Ishikawa (cell line): ENCODE measurements at regions not wholly inside any gene's neighbourhood (a gene's known extent, or its start where the extent isn't known, plus 50 kb on each side); places are given as distances from the start of the nearest gene placed in this dataset.

ENCODE experiments used
- CEBPB ChIP-seq: IDR thresholded peaks from 2 replicates; pipeline ENCODE4 v1.6.1; 2012
- CREB1 ChIP-seq: IDR thresholded peaks from 2 replicates; pipeline ENCODE4 v1.6.1; 2012; ENCODE audit warnings: low read depth
- EGR1 ChIP-seq: IDR thresholded peaks from 2 replicates; pipeline ENCODE4 v1.6.1; 2012
- EP300 ChIP-seq: IDR thresholded peaks from 2 replicates; pipeline ENCODE4 v1.6.1; 2012; ENCODE audit warnings: borderline replicate concordance
- FOXM1 ChIP-seq: IDR thresholded peaks from 2 replicates; pipeline ENCODE4 v1.6.1; 2012; ENCODE audit warnings: low read depth, borderline replicate concordance
- NFIC ChIP-seq: IDR thresholded peaks from 2 replicates; pipeline ENCODE4 v1.6.1; 2012
- RAD21 ChIP-seq: IDR thresholded peaks from 2 replicates; pipeline ENCODE4 v1.6.1; 2012; ENCODE audit warnings: low read depth
- TAF1 ChIP-seq: IDR thresholded peaks from 2 replicates; pipeline ENCODE4 v1.6.1; 2012; ENCODE audit warnings: low read depth, mild to moderate bottlenecking
- TCF12 ChIP-seq: IDR thresholded peaks from 2 replicates; pipeline ENCODE4 v1.6.1; 2012; ENCODE audit warnings: low read depth
- TEAD4 ChIP-seq: IDR thresholded peaks from 2 replicates; pipeline ENCODE4 v1.6.1; 2012
- YY1 ChIP-seq: IDR thresholded peaks from 2 replicates; pipeline ENCODE4 v1.6.1; 2012; ENCODE audit warnings: low read depth
- ZBTB7A ChIP-seq: IDR thresholded peaks from 2 replicates; pipeline ENCODE4 v1.6.1; 2012; ENCODE audit warnings: low read depth
- TF ChIP-seq, protein P1 (sequence below): IDR thresholded peaks from 2 replicates; pipeline ENCODE4 v1.6.1; 2012
- TF ChIP-seq, protein P2 (sequence below): IDR thresholded peaks from 2 replicates; pipeline ENCODE4 v1.6.1; 2012
- TF ChIP-seq, protein P3 (sequence below): IDR thresholded peaks from 2 replicates; pipeline ENCODE4 v1.6.1; 2012; ENCODE audit warnings: low read depth, mild to moderate bottlenecking

DNA sequence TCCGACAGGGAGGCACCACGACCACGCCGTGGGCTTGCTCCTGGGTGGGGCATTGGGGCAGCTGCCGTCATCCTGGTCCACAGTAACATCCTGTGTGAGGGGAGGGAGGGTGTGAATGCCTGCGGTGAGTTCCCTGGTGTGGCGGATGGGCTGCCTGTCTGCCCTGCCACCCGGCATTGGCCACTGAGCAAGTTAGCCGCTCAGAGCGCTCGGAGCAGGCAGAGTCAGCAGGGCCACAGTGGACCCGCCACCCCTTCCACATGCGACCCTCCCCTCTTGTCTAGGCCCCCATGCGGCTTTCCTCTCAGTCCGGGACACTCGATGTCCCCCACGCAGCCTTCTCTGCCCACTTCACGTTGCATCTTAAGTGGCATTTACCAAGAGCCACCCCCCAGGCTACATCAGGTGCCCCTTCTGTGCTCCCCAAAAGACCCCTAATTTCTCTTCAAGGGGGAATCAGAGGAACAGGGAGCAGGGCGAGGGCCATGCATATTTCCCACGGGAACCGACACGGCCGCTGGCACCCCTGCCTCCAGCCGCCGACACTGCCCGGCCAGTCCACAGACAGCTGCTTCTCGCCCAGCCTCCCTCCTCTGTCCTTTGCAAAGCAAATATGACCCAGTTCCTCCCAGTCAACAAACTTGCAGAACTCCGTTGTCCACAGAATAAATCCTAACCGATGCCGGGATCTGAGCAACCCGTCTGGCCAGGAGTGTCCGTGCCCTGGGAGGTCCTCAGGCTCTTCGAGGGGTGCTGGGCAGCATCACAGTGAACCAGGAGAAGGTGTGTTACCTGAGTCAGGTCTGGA, 1482.1 kb downstream of the TBC1D22A start:
- no peak for TF ChIP-seq RAD21
- TF ChIP-seq CEBPB = no peak
- TF ChIP-seq, protein P1, sequence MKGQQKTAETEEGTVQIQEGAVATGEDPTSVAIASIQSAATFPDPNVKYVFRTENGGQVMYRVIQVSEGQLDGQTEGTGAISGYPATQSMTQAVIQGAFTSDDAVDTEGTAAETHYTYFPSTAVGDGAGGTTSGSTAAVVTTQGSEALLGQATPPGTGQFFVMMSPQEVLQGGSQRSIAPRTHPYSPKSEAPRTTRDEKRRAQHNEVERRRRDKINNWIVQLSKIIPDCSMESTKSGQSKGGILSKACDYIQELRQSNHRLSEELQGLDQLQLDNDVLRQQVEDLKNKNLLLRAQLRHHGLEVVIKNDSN = no peak
- no peak for TF ChIP-seq TEAD4
- no peak for TF ChIP-seq NFIC

DNA sequence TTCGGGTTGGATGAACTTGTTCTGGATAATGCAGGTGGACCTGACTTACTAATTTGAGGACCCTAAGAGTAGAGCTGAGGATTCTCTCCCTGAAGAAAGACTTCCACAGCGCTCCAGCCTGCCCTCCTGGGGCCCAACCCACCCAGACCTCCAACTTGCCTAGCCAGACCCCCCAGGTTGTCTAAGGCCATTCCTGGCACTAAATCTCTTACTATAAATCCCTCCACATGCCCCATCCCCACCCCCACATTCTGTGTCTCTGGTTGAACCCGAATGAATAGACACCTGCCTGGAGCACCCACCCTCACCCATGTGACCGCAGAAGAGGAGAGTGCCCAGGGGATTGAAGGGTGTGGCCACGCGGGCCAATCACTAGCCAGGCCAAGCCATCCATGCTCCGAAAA, 1480.0 kb downstream of the TBC1D22A start:
- no peak for TF ChIP-seq EP300
- no peak for TF ChIP-seq CREB1
- TF ChIP-seq, protein P2, sequence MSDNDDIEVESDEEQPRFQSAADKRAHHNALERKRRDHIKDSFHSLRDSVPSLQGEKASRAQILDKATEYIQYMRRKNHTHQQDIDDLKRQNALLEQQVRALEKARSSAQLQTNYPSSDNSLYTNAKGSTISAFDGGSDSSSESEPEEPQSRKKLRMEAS = no peak
- no peak for TF ChIP-seq TCF12
- TF ChIP-seq FOXM1 = no peak
- TF ChIP-seq, protein P3, sequence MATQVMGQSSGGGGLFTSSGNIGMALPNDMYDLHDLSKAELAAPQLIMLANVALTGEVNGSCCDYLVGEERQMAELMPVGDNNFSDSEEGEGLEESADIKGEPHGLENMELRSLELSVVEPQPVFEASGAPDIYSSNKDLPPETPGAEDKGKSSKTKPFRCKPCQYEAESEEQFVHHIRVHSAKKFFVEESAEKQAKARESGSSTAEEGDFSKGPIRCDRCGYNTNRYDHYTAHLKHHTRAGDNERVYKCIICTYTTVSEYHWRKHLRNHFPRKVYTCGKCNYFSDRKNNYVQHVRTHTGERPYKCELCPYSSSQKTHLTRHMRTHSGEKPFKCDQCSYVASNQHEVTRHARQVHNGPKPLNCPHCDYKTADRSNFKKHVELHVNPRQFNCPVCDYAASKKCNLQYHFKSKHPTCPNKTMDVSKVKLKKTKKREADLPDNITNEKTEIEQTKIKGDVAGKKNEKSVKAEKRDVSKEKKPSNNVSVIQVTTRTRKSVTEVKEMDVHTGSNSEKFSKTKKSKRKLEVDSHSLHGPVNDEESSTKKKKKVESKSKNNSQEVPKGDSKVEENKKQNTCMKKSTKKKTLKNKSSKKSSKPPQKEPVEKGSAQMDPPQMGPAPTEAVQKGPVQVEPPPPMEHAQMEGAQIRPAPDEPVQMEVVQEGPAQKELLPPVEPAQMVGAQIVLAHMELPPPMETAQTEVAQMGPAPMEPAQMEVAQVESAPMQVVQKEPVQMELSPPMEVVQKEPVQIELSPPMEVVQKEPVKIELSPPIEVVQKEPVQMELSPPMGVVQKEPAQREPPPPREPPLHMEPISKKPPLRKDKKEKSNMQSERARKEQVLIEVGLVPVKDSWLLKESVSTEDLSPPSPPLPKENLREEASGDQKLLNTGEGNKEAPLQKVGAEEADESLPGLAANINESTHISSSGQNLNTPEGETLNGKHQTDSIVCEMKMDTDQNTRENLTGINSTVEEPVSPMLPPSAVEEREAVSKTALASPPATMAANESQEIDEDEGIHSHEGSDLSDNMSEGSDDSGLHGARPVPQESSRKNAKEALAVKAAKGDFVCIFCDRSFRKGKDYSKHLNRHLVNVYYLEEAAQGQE = no peak

DNA sequence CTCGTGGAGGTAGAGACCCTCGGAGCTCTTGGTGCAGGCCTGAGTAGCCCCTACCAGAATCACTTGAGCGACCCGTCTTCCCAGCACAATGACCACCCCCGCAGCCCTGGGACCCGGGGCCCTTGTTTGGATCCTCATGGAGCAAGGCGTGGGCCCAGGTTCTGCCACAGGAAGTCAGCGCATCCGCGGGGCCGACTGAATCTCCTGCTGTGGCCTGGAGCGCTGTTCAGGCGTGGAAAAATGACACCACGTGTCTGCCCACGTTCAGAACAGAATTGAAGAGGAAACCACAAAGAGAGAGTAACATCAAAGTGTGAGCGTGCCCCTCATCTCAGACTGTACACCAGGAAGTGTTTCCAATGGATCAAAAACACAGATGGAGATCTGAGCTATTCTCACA, 1479.2 kb downstream of the TBC1D22A start:
- TF ChIP-seq FOXM1 = no peak

DNA sequence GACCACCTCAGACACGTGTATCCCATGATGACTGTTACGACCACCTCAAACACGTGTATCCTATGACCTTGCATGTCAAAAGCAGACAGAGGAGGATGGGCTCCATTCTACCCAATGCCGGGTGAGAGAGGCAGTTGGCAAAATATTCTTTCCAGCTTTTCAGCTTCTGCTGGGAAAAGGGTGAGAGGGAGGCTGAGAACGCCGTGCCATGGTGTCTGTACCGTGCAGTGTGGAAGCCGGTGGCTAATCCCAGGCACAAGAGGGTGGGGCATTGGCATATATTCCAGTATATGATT, 1478.4 kb downstream of the TBC1D22A start:
- TF ChIP-seq CREB1 (no peak), CEBPB (no peak), TEAD4 (no peak), TAF1 (no peak), EGR1 (no peak), YY1 (no peak), ZBTB7A (no peak), TCF12 (no peak), NFIC (no peak), RAD21 (no peak), FOXM1 (no peak), EP300 (no peak)
- TF ChIP-seq, protein P2 = no peak
- TF ChIP-seq, protein P3 = no peak
- TF ChIP-seq, protein P1 = no peak

DNA sequence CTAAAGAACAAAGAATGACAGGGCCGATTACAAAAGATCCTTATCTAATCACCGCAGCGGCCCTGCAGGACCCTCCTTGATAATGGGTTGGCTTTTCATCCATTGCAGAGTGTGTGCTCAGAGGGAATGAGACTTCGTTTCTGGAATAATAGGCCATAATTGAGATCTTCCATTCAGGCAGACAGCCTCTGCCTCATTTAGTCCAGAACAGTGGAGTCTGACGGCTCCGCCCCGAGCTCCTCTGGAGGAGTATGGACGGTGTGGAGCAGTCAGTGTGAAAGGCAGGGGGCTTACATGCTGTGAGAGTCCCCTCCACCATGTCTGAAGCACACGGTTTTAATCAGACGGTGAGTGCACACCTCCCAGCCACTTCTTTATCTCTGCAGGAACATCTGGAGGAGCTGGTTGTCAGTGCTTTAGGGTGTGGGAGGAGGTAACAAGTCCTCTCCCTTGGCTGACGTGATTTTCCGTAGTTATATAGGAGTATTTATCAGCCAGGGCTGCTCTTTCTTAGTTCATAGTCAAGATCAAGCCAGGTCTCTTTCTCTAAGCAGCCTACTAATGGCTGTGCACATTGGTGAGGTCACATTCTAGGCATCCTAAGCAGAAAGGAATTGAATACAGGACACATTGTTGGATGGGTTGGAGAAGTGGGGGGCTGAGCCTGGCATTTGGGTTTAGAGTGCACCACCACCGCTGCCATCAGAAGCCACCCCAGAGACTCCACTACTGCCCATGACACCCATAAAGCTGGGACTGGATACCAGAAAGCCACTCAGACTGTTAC, 1477.9 kb downstream of the TBC1D22A start:
- TF ChIP-seq CREB1 = no peak

DNA sequence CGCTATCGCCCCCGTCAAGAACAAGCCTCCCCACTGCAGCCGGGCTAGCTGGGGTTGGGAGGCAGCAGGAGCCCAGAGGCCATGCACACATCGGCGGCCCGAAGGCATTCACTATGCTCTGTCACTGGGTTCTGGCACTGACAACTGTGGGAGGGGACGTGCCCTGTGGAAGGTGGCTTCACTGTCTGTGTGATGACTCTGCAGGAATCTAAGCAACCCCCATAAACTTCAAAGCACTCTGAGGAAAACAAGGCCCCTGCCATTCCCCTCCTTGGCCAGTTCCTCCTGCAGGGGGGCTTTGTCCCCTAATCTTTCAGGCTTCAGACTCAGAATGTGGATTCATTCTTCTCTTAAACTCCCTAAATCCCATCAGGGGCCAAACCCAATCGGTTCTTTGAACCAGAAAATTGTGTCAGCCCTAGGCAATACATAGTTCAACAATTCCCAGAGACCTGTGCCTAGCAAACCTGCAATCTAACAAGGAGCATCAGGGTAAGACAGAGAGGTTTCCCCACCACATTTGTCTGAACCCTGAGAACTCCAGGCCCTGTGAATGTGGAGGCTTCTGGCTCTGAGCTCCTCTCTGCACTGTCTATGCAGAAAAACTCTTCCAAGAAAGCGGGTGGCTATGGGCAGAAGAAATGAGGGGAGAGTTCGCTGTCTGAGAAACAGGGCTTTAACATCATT, 1477.2 kb downstream of the TBC1D22A start:
- TF ChIP-seq CREB1 = no peak
- TF ChIP-seq TEAD4 = no peak
- no peak for TF ChIP-seq FOXM1
- no peak for TF ChIP-seq YY1
- no peak for TF ChIP-seq NFIC
- TF ChIP-seq, protein P1 = no peak
- TF ChIP-seq, protein P3 = no peak
- no peak for TF ChIP-seq TAF1
